ENCODE measurements at regions not wholly inside any gene's neighbourhood (a gene's known extent, or its start where the extent isn't known, plus 50 kb on each side); places are given as distances from the start of the nearest gene placed in this dataset.

- Histone ChIP-seq H3K4me3 (IDR thresholded peaks at IDR 0.05; ENCODE audit: insufficient read depth, low read depth, low read length) (no peak overlapping the region), H2AFZ (ENCODE audit: low read depth) (no peak overlapping the region), H3K4me1 (ENCODE audit: low read depth, poor library complexity, severe bottlenecking) (no peaks in the 10 kb centered on the region), H3K27me3 (ENCODE audit: insufficient read depth, low read depth) (no peaks in the 10 kb centered on the region), H3K9ac (no peak overlapping the region), H4K20me1 (ENCODE audit: insufficient read depth) (no peaks in the 10 kb centered on the region), H3K4me2 (no peak overlapping the region), H3K27ac (no peak overlapping the region), H3K79me2 (ENCODE audit: insufficient read depth, low read depth) (no peaks in the 10 kb centered on the region), H3K36me3 (ENCODE audit: insufficient read depth) (no peaks in the 10 kb centered on the region)
- TF ChIP-seq, protein P1, sequence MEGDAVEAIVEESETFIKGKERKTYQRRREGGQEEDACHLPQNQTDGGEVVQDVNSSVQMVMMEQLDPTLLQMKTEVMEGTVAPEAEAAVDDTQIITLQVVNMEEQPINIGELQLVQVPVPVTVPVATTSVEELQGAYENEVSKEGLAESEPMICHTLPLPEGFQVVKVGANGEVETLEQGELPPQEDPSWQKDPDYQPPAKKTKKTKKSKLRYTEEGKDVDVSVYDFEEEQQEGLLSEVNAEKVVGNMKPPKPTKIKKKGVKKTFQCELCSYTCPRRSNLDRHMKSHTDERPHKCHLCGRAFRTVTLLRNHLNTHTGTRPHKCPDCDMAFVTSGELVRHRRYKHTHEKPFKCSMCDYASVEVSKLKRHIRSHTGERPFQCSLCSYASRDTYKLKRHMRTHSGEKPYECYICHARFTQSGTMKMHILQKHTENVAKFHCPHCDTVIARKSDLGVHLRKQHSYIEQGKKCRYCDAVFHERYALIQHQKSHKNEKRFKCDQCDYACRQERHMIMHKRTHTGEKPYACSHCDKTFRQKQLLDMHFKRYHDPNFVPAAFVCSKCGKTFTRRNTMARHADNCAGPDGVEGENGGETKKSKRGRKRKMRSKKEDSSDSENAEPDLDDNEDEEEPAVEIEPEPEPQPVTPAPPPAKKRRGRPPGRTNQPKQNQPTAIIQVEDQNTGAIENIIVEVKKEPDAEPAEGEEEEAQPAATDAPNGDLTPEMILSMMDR (conservative IDR thresholded peaks at IDR 0.05; ENCODE audit: low read depth, low read length), result no peak
Observed at GRCh38 chr10:36391405-36391804, 734.0 kb upstream of the ANKRD30A start.

- H3K9ac ChIP-seq, result no peak overlapping the region
- no peak overlapping the region for H3K4me3 ChIP-seq (IDR thresholded peaks at IDR 0.05; ENCODE audit: insufficient read depth, low read depth, low read length)
- no peaks in the 10 kb centered on the region for H4K20me1 ChIP-seq (ENCODE audit: insufficient read depth)
- TF ChIP-seq, protein P1 (conservative IDR thresholded peaks at IDR 0.05; ENCODE audit: low read depth, low read length), result no peak
- H3K4me2 ChIP-seq, result no peak overlapping the region
- H3K4me1 ChIP-seq (ENCODE audit: low read depth, poor library complexity, severe bottlenecking), result no peaks in the 10 kb centered on the region
- no peaks in the 10 kb centered on the region for H3K36me3 ChIP-seq (ENCODE audit: insufficient read depth)
- no peak overlapping the region for H2AFZ ChIP-seq (ENCODE audit: low read depth)
- no peak overlapping the region for H3K27ac ChIP-seq
- H3K27me3 ChIP-seq (ENCODE audit: insufficient read depth, low read depth), result no peaks in the 10 kb centered on the region
- no peaks in the 10 kb centered on the region for H3K79me2 ChIP-seq (ENCODE audit: insufficient read depth, low read depth)
Observed at GRCh38 chr10:36390221-36390620, 735.2 kb upstream of the ANKRD30A start.

DNA sequence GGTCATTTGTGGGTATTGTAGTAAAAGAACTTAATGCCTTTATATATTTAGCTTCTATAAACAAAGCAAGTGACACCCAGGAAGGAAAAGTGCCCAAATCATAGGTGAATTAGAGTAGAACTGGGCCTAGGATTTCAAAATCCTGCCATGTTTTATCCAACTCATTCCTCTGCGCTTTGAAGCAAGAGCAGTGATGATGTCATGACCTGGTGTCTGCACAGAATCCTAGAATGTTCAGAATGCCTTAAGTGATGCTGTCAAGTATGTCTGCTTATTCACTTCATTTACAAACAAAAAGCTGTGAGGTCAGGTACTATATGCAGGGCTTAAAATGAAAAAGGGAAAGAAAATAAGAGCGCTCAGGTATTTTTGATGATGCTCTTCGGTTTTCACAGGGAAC, 737.2 kb upstream of the ANKRD30A start:
- Histone ChIP-seq H2AFZ (ENCODE audit: low read depth) (no peak overlapping the region), H3K4me2 (no peak overlapping the region), H3K36me3 (ENCODE audit: insufficient read depth) (no peaks in the 10 kb centered on the region), H3K27ac (no peak overlapping the region), H3K4me3 (IDR thresholded peaks at IDR 0.05; ENCODE audit: insufficient read depth, low read depth, low read length) (no peak overlapping the region), H3K27me3 (ENCODE audit: insufficient read depth, low read depth) (no peaks in the 10 kb centered on the region), H4K20me1 (ENCODE audit: insufficient read depth) (no peaks in the 10 kb centered on the region), H3K9ac (no peak overlapping the region), H3K79me2 (ENCODE audit: insufficient read depth, low read depth) (no peaks in the 10 kb centered on the region), H3K4me1 (ENCODE audit: low read depth, poor library complexity, severe bottlenecking) (peaks cover 8% of the 10 kb centered on the region)
- TF ChIP-seq, protein P1 (conservative IDR thresholded peaks at IDR 0.05; ENCODE audit: low read depth, low read length), result no peak

DNA sequence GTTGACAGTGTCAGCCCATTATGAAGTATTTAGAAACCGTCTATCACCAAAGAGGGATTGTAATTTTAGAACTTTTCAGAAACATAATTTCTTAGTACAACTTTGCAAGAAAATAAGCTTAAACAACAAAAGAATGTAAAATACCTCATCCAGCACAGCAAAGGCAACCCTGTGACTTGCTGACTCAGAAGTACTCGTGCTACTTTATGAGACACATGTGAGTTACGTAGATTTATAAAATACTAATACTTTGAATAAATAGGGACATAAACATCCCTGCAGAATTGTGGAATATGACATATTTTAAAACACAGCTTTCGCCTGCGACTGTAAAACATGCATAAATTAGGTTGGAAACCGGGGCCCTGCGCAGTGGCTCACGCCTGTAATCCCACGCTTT, 739.7 kb upstream of the ANKRD30A start:
- no peaks in the 10 kb centered on the region for H3K79me2 ChIP-seq (ENCODE audit: insufficient read depth, low read depth)
- no peak overlapping the region for H3K9ac ChIP-seq
- H3K27ac ChIP-seq, result no peak overlapping the region
- H3K27me3 ChIP-seq (ENCODE audit: insufficient read depth, low read depth), result no peaks in the 10 kb centered on the region
- peaks cover 12% of the 10 kb centered on the region for H3K4me1 ChIP-seq (ENCODE audit: low read depth, poor library complexity, severe bottlenecking)
- no peaks in the 10 kb centered on the region for H3K36me3 ChIP-seq (ENCODE audit: insufficient read depth)
- H4K20me1 ChIP-seq (ENCODE audit: insufficient read depth), result no peaks in the 10 kb centered on the region
- no peak overlapping the region for H2AFZ ChIP-seq (ENCODE audit: low read depth)
- TF ChIP-seq, protein P1 (conservative IDR thresholded peaks at IDR 0.05; ENCODE audit: low read depth, low read length), result no peak
- H3K4me2 ChIP-seq, result no peak overlapping the region
- no peak overlapping the region for H3K4me3 ChIP-seq (IDR thresholded peaks at IDR 0.05; ENCODE audit: insufficient read depth, low read depth, low read length)

Data from KMS-11 (cell line).